ENCODE measurements at regions not wholly inside any gene's neighbourhood (a gene's known extent, or its start where the extent isn't known, plus 50 kb on each side); places are given as distances from the start of the nearest gene placed in this dataset.

- no TSS peak for BruUV-seq (replicated peaks)
- CTCF ChIA-PET, result no interaction called here
- no peak overlapping the region for H3K4me3 ChIP-seq (ENCODE audit: low read depth in 2 of 2, low read length in 2 of 2)
- no peak overlapping the region for H3K27ac ChIP-seq (ENCODE audit: low read length)
- no peak for TF ChIP-seq SIN3A (IDR thresholded peaks at IDR 0.05; ENCODE audit: borderline replicate concordance, insufficient read depth, low read depth, low read length)
- TF ChIP-seq POLR2AphosphoS5 (IDR thresholded peaks at IDR 0.05; ENCODE audit: low read depth, low read length), result no peak
- TF ChIP-seq CTCF (IDR thresholded peaks at IDR 0.05), result no peak
- no peak for TF ChIP-seq TCF7L2 (IDR thresholded peaks at IDR 0.05; ENCODE audit: low read depth, low read length)
- no peak for TF ChIP-seq REST (IDR thresholded peaks at IDR 0.05; ENCODE audit: insufficient read depth in 1 of 2, low read depth in 2 of 2, low read length in 1 of 2)
- POLR2A ChIA-PET, result no interaction called here
- intact Hi-C loops (cut with micrococcal nuclease; ENCODE audit: unreplicated experiment), result no loop called here
- DNase-seq (ENCODE audit: low read depth, low spot score) (no peak), ATAC-seq (no peak)
- no peaks in the 10 kb centered on the region for H3K4me1 ChIP-seq (ENCODE audit: control insufficient read depth, insufficient read depth, low read length)
- in situ Hi-C loops (cut with HindIII; ENCODE audit: low pct_unique_long_range_greater_than_20kb, low sequenced_read_pairs), result no loop called here
- no peaks in the 10 kb centered on the region for H3K36me3 ChIP-seq (ENCODE audit: control insufficient read depth, insufficient read depth, low read length)
- peaks cover 21% of the 10 kb centered on the region for H3K27me3 ChIP-seq (ENCODE audit: control insufficient read depth, insufficient read depth, low read length)
- H3K9me3 ChIP-seq (ENCODE audit: control insufficient read depth, insufficient read depth, low read depth, low read length), result no peaks in the 10 kb centered on the region
Measured at GRCh38 chr12:108449478-108449877, 65.6 kb upstream of the FICD start.

- intact Hi-C loops (cut with micrococcal nuclease; ENCODE audit: unreplicated experiment), result no loop called here
- CTCF ChIA-PET, result no interaction called here
- H3K27me3 ChIP-seq (ENCODE audit: control insufficient read depth, insufficient read depth, low read length), result peaks cover 15% of the 10 kb centered on the region
Measured at GRCh38 chr12:108448246-108448645, 66.8 kb upstream of the FICD start.

More at GRCh38 chr12:108448246-108448645, 66.8 kb upstream of the FICD start:
- no peaks in the 10 kb centered on the region for H3K36me3 ChIP-seq (ENCODE audit: control insufficient read depth, insufficient read depth, low read length)
- no TSS peak for BruUV-seq (replicated peaks)
- in situ Hi-C loops (cut with HindIII; ENCODE audit: low pct_unique_long_range_greater_than_20kb, low sequenced_read_pairs), result no loop called here
- POLR2A ChIA-PET, result no interaction called here
- H3K27ac ChIP-seq (ENCODE audit: low read length), result no peak overlapping the region
- no peaks in the 10 kb centered on the region for H3K9me3 ChIP-seq (ENCODE audit: control insufficient read depth, insufficient read depth, low read depth, low read length)
- no peak overlapping the region for H3K4me3 ChIP-seq (ENCODE audit: low read depth in 2 of 2, low read length in 2 of 2)
- DNase-seq (ENCODE audit: low read depth, low spot score), result no peak
- H3K4me1 ChIP-seq (ENCODE audit: control insufficient read depth, insufficient read depth, low read length), result no peaks in the 10 kb centered on the region
- TF ChIP-seq TCF7L2 (IDR thresholded peaks at IDR 0.05; ENCODE audit: low read depth, low read length), result no peak
- TF ChIP-seq SIN3A (IDR thresholded peaks at IDR 0.05; ENCODE audit: borderline replicate concordance, insufficient read depth, low read depth, low read length), result no peak
- no peak for TF ChIP-seq CTCF (IDR thresholded peaks at IDR 0.05)
- no peak for TF ChIP-seq POLR2AphosphoS5 (IDR thresholded peaks at IDR 0.05; ENCODE audit: low read depth, low read length)
- TF ChIP-seq REST (IDR thresholded peaks at IDR 0.05; ENCODE audit: insufficient read depth in 1 of 2, low read depth in 2 of 2, low read length in 1 of 2), result no peak
- ATAC-seq, result no peak
